T-helper 2 cell treated with Interferon-gamma antibody and Interleukin-4, amounts not matched to agents 5 μg/mL and 100 μg/mL, for 36 hours (primary cell): ENCODE measurements at regions not wholly inside any gene's neighbourhood (a gene's known extent, or its start where the extent isn't known, plus 50 kb on each side); places are given as distances from the start of the nearest gene placed in this dataset.
"Not testable (repeated sequence)": the region's sequence is repeated elsewhere in the genome, so short reads cannot be mapped to it uniquely, and the experiment has no call there.

Experiments
- DNase-seq: peaks from one replicate; pipeline ENCODE4 v3.0.0; 2021; ENCODE audit warnings: low spot score
- H3K27ac Mint-ChIP-seq: one replicate; pipeline ENCODE4 v1.8.0; 2021; ENCODE audit warnings: mild to moderate bottlenecking, mixed read lengths
- H3K27me3 Mint-ChIP-seq: one replicate; pipeline ENCODE4 v1.8.0; 2021; ENCODE audit warnings: low read depth, mixed read lengths
- H3K36me3 Mint-ChIP-seq: one replicate; pipeline ENCODE4 v1.8.0; 2021; ENCODE audit warnings: low read depth, mixed read lengths
- H3K4me1 Mint-ChIP-seq: one replicate; pipeline ENCODE4 v1.8.0; 2021; ENCODE audit warnings: low read depth, mixed read lengths
- H3K4me3 Mint-ChIP-seq: one replicate; pipeline ENCODE4 v1.8.0; 2022; ENCODE audit warnings: mild to moderate bottlenecking, moderate library complexity, mixed read lengths
- H3K9me3 Mint-ChIP-seq: one replicate; pipeline ENCODE4 v1.8.0; 2021; ENCODE audit warnings: mixed read lengths

DNA sequence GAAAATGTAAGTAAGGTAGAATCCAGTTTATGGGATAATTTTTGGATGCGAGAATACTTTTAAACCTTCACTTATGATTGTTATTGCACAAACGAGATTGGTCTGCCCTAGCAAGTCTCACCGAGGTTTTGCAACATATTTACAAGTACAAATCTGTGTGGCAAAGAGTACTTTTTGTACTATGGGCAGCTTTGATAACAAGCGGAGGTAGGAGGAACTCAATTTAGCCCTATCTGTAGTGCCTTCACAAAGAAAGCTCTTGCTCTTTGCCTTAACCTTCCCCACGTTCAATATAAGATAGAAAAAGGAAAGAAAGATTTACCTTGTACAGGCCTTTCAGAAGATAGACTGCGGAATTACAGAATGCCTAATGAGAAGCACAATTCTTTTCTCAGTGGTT, 77.5 kb upstream of the HIVEP1 start:
- no peaks in the 10 kb centered on the region for H3K36me3 Mint-ChIP-seq
- H3K27ac Mint-ChIP-seq = no peak overlapping the region
- H3K4me3 Mint-ChIP-seq = no peak overlapping the region

DNA sequence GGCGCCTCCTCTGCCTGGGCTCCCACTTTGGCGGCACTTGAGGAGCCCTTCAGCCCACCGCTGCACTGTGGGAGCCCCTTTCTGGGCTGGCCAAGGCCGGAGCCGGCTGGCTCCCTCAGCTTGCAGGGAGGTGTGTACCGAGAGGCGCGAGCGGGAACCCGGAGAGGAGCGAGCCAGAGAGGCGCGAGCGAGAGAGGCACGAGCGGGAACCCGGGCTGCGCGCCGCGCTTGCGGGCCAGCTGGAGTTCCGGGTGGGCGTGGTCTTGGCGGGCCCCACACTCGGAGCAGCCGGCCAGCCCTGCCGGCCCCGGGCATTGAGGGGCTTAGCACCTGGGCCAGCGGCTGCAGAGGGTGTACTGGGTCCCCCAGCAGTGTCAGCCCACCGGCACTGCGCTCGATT, 79.2 kb upstream of the HIVEP1 start:
- H3K4me3 Mint-ChIP-seq, H3K27ac Mint-ChIP-seq, H3K36me3 Mint-ChIP-seq, H3K9me3 Mint-ChIP-seq, H3K4me1 Mint-ChIP-seq, DNase-seq, H3K27me3 Mint-ChIP-seq: not testable (repeated sequence)

More for the DNA sequence above, 77.5 kb upstream of the HIVEP1 start:
- Mint-ChIP-seq H3K9me3 (no peaks in the 10 kb centered on the region), H3K4me1 (peaks cover 1% of the 10 kb centered on the region), H3K27me3 (no peaks in the 10 kb centered on the region)
- DNase-seq = no peak

DNA sequence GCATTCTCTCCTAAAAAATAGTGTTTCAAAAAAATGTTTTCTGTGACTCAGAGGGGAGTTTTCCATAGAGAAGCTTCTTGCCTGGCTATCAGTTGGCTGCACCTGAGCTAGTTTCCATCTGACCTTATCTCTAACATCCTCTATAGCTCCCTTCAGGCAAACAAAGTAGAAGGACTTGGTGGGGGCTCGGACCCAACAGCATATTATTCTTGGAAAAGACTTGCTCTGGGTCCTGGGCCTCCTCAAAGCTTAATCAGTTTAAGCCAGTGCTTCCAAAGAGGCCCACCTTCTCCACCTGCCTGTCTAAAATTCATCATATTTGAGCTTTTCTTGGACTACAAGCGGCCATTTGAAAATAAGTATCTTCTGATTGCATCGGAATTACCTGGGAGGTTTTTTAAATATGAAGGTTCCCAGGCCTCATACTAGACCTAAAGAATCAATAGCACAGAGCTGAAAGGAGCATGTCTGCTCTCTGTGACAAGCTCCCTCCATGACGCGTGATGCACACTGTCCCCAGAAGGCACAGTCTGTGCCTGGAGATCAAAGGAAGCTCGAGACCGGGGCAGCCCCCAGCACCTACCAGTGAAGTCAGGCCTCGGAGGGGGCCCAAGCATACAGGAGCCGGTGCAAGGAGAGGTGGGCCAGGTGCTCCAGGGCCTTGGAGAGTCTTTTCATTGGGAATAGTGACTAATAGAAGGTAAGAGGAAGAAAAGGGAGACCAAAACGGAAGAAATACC, 80.6 kb upstream of the HIVEP1 start:
- Mint-ChIP-seq H3K36me3 (no peaks in the 10 kb centered on the region), H3K4me1 (peaks cover under 1% of the 10 kb centered on the region), H3K27me3 (peaks cover 2% of the 10 kb centered on the region), H3K9me3 (no peaks in the 10 kb centered on the region), H3K4me3 (no peak overlapping the region), H3K27ac (no peak overlapping the region)
- DNase-seq = no peak

DNA sequence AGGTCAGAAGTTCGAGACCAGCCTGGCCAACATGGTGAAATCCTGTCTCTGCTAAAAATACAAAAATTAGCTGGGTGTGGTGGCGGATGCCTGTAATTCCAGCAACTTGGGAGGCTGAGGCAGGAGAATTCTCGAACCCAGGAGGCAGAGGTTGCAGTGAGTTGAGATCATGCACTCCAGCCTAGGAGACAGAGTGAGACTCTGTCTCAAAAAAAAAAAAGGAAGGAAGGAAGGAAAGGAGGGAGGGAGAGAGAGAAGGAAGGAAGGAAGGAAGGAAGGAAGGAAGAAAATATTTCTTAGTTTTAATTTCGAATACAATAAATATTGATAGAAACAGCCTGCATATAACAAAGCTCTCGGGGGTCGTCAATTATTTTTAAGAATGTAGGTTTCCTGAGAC, 81.3 kb upstream of the HIVEP1 start:
- H3K4me1 Mint-ChIP-seq, H3K27me3 Mint-ChIP-seq, DNase-seq, H3K9me3 Mint-ChIP-seq, H3K4me3 Mint-ChIP-seq, H3K36me3 Mint-ChIP-seq, H3K27ac Mint-ChIP-seq: not testable (repeated sequence)

DNA sequence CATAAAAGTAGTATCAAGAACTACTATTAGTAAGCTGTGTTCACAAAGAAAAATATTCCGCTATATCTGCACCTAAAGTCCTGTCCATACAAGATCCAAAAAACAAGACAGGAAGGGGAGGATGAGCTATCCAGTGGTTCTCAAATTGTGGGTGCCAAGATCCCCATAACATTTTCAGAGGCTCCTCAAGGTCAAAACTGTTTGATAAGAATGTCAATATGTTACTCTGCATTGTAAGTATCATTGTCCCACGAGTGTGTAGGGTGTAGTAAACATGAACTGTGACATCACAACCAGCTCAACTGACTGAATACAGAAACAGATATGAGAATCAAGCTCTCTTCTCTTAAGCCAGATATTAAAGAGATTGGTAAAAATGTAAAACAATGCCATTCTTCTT, 81.9 kb upstream of the HIVEP1 start:
- no peak overlapping the region for H3K27ac Mint-ChIP-seq
- no peaks in the 10 kb centered on the region for H3K36me3 Mint-ChIP-seq
- no peaks in the 10 kb centered on the region for H3K9me3 Mint-ChIP-seq
- peaks cover 6% of the 10 kb centered on the region for H3K27me3 Mint-ChIP-seq
- no peak for DNase-seq
- peaks cover 2% of the 10 kb centered on the region for H3K4me1 Mint-ChIP-seq
- no peak overlapping the region for H3K4me3 Mint-ChIP-seq

DNA sequence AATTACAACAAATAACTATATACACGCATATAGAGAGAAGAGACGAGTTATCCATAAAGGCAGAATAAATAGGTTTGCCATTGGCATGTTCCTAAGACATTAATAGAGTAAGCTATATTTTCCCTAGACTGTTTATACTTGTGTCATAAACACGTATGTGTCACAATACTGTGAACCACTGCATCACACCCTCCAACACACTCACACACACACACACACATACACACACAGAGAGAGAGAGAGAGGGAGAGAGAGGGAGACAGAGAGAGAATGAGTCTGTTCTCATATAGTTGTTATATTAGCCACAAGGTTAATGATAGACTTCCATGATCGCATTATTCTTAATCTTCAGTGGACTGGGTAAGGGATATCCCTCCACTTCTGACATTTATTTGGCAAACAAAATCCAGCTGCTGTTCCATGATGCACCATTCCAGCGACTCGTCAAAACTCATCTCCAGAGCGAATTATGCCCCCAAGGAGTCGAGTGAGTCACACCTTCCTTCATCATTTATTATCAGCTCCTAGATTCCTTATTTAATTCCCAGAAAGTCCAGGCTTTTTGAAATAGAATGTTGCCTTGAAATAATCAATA, 82.8 kb upstream of the HIVEP1 start:
- H3K27ac Mint-ChIP-seq = no peak overlapping the region

DNA sequence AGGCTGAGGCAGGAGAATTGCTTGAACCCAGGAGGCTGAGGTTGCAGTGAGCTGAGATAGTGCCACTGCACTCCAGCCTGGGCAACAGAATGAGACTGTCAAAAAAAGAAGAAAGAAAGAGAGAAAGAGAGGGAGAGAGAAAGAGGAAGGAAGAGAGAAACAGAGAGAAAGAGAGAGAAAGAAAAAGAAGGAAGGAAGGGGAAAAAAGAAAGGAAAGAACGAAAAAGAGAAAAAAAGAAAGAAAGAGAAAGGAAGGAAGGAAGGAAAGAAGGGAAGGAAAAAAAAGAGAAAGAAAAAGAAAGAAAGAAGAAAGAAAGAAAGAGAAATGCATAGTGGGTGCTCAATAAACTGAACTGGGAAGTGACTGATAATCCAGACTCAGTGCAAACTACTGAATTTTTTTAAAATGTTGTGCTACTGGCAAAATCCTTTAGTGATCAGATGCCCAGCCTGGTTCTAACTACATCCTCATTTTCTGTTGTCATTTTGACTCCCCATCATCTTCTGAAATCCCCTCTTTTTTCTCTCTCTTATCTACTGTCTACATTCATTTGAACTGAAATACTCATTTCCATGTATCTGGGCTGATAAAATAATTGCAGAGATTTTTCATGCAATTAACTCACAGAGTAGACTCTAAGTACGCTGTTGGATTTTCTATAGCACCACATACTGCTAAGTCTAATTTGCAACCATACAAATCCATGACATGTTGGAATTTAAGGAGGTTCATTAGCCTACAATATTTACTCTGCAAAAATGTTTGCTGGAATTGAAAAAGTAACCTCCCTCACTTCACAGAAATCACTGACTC, 85.3 kb upstream of the HIVEP1 start:
- no peak for DNase-seq
- H3K27me3 Mint-ChIP-seq = peaks cover 6% of the 10 kb centered on the region
- H3K36me3 Mint-ChIP-seq = no peaks in the 10 kb centered on the region
- H3K4me1 Mint-ChIP-seq = peaks cover 2% of the 10 kb centered on the region
- H3K27ac Mint-ChIP-seq = no peak overlapping the region
- no peak overlapping the region for H3K4me3 Mint-ChIP-seq
- H3K9me3 Mint-ChIP-seq = no peaks in the 10 kb centered on the region

More for the DNA sequence above, 82.8 kb upstream of the HIVEP1 start:
- no peak for DNase-seq
- H3K36me3 Mint-ChIP-seq = no peaks in the 10 kb centered on the region
- no peaks in the 10 kb centered on the region for H3K9me3 Mint-ChIP-seq
- peaks cover 6% of the 10 kb centered on the region for H3K27me3 Mint-ChIP-seq
- peaks cover 2% of the 10 kb centered on the region for H3K4me1 Mint-ChIP-seq
- H3K4me3 Mint-ChIP-seq = no peak overlapping the region

DNA sequence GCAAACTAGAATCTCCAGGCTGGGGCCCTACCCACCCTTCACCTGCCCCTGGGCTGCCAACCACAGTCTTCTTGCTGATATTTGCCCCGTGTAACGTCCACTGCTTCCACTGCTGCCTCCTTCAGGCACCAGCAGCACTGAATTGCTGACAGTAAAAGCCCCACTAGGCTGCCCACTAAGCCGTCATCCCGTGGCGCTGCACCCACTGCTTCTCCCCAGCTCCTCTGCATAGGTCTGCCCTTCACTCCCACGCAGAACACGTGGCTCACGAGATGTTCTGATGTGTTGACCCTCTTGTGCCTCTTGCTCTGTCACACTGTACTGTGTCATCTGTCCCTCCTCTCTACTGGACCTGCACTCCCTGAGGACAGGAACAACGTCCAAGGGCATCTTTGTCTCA, 86.3 kb upstream of the HIVEP1 start:
- peaks cover 6% of the 10 kb centered on the region for H3K27me3 Mint-ChIP-seq
- H3K4me1 Mint-ChIP-seq = peaks cover 2% of the 10 kb centered on the region
- no peaks in the 10 kb centered on the region for H3K36me3 Mint-ChIP-seq
- no peak overlapping the region for H3K4me3 Mint-ChIP-seq
- H3K9me3 Mint-ChIP-seq = no peaks in the 10 kb centered on the region
- no peak for DNase-seq
- no peak overlapping the region for H3K27ac Mint-ChIP-seq

DNA sequence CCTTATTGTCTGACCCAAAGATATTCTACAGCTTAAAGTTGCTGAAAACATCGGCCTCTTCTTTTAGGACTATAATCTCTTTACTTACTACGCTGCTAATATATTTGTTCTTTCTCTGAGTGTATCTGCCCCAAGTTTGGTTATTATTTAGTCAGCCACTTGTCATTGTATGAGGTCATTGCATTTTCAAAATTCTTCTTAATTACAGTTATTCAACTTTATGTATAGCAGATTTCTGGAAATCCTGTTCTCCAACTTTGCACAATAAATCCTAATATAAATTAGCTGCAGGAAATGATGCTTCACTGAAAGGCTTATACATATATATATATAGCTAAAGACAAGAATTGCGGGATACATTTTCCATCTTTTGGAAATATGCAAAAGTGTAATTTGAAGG, 88.5 kb upstream of the HIVEP1 start:
- no peak overlapping the region for H3K4me3 Mint-ChIP-seq
- no peaks in the 10 kb centered on the region for H3K9me3 Mint-ChIP-seq
- no peak overlapping the region for H3K27ac Mint-ChIP-seq
- peaks cover 2% of the 10 kb centered on the region for H3K4me1 Mint-ChIP-seq
- no peak for DNase-seq
- H3K36me3 Mint-ChIP-seq = no peaks in the 10 kb centered on the region
- peaks cover 6% of the 10 kb centered on the region for H3K27me3 Mint-ChIP-seq

DNA sequence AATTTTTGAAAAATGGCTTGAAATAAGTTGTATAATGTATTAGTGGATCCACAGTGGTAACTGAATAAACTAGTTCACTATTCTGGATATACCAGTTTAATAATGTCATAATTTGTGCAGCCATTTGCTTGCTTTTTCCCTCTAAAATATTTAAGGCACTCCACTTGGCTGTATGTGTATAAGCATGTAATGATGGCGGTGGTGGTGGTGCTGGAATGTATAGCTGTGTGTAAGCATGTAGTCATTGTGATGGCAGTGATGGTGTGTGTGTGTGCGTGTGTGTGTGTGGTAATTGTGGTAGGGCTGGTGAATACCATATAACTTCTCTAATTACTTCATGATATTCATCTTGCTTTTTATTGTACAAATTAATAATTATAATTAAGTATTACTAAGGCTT, 89.2 kb upstream of the HIVEP1 start:
- Mint-ChIP-seq H3K9me3 (no peaks in the 10 kb centered on the region), H3K27ac (no peak overlapping the region), H3K4me1 (peaks cover 2% of the 10 kb centered on the region), H3K36me3 (no peaks in the 10 kb centered on the region), H3K4me3 (no peak overlapping the region), H3K27me3 (peaks cover 6% of the 10 kb centered on the region)
- no peak for DNase-seq

DNA sequence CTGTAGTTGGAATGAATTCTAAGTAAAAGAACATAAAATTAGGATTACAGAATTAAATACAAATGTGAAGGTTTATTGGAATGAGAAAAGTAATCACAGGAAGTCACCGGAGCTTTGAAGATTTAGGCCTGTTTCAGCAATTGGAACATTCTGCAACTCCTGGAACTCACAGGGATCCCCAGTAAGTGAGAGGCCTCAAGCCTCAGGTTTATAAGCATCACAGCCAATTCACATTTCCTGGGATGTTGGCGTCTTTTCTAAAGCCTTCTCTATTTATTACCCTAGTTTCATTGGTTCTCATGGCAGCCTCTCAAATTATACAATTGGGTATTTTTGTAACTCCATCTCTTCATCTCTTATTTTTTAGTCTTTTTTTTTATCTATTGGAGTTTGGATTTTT, 90.4 kb upstream of the HIVEP1 start:
- H3K4me3 Mint-ChIP-seq = no peak overlapping the region
- no peak for DNase-seq
- H3K27me3 Mint-ChIP-seq = peaks cover 6% of the 10 kb centered on the region
- H3K4me1 Mint-ChIP-seq = peaks cover 2% of the 10 kb centered on the region
- H3K27ac Mint-ChIP-seq = no peak overlapping the region
- no peaks in the 10 kb centered on the region for H3K9me3 Mint-ChIP-seq
- no peaks in the 10 kb centered on the region for H3K36me3 Mint-ChIP-seq

DNA sequence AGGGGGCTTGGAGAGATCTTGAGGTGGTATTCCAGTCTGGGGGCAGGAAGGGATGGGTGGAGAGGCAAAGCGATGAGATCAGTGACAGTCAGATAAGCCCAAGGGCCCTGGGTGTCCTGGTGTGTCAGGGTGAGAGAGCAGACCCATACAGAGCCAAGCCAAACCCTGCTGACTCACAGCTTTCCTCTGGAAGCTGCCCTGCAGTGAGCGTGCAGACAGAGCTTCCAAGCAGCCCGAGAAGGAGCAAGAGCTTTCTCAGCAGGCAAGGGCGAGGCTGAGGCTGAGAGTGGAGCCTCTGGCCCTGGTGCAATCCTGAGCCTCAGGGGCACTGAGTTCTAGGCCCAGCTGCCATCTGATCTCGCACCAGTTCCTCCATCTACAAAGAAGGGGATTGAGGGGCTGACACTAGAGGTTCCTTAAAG, 91.1 kb upstream of the HIVEP1 start:
- no peak for DNase-seq
- Mint-ChIP-seq H3K27ac (no peak overlapping the region), H3K36me3 (no peaks in the 10 kb centered on the region), H3K4me1 (no peaks in the 10 kb centered on the region), H3K27me3 (peaks cover 2% of the 10 kb centered on the region), H3K4me3 (no peak overlapping the region), H3K9me3 (no peaks in the 10 kb centered on the region)

DNA sequence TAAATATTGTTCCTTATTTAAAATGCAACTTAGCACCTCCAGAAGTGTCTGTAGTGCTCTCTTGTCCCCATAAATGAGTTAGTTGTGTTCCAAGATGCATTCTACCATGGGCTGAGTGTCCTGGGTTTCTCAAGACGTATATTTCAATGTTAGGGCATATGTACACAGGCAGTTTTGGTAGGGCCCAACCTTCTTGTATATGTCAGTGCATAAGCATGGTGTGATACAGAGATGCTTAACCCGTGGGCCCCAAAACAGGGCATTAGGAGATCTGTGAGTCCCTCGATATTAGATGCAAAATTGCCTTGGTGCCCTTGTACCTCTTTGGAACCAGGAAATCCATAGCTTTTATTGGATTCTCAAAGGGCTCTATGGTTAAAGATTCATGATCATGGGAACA, 91.5 kb upstream of the HIVEP1 start:
- no peak overlapping the region for H3K27ac Mint-ChIP-seq
- H3K4me3 Mint-ChIP-seq = no peak overlapping the region
- DNase-seq = no peak
- H3K9me3 Mint-ChIP-seq = no peaks in the 10 kb centered on the region
- no peaks in the 10 kb centered on the region for H3K36me3 Mint-ChIP-seq
- H3K4me1 Mint-ChIP-seq = no peaks in the 10 kb centered on the region
- no peaks in the 10 kb centered on the region for H3K27me3 Mint-ChIP-seq

DNA sequence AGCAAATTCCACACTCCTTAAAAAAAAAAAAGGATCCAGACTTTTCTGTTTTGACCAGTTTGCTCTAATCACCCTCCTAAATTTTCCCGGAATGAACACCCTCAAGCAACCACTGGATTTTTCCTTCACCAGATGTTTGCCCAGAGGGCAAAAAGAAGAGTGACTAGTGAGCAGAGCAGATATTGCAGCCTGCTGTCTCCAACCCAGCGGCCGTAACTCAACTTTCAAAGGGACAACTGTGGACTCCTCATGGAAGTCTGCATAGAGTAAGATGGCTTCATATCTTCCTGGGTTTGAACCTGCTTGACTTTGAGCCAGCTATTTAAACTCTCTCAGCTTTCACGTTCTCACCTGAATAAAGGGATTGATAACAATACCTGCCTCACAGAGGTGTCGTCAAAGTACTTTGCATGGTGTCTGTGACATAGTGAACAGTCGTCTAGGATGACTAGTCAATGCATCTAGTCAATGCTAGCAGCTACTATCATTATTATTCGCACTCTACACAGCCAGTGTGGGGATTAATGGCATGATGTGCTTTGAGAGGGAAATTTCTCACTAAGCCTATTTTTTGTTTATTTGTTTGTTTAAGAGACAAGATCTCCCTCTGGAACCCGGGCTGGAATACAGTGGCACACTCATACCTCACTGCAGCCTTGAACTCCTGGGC, 92.2 kb upstream of the HIVEP1 start:
- Mint-ChIP-seq H3K4me3 (no peak overlapping the region), H3K27ac (no peak overlapping the region), H3K4me1 (no peaks in the 10 kb centered on the region), H3K9me3 (no peaks in the 10 kb centered on the region), H3K27me3 (no peaks in the 10 kb centered on the region), H3K36me3 (no peaks in the 10 kb centered on the region)
- DNase-seq = no peak
